BE2C (cell line): ENCODE measurements at regions not wholly inside any gene's neighbourhood (a gene's known extent, or its start where the extent isn't known, plus 50 kb on each side); places are given as distances from the start of the nearest gene placed in this dataset.

Experiments
- DNase-seq: peaks from one replicate; pipeline ENCODE4 v3.0.0-alpha.2; 2020
- H3K27me3 ChIP-seq: fragments of 250-450 bp; sonication (Bioruptor Pico); 2 replicates; pipeline ENCODE4 v1.5.1; 2020; ENCODE audit warnings: mild to moderate bottlenecking
- H3K36me3 ChIP-seq: fragments of 250-450 bp; sonication (Bioruptor Pico); 2 replicates; pipeline ENCODE4 v1.5.1; 2020; ENCODE audit warnings: mild to moderate bottlenecking
- H3K4me1 ChIP-seq: fragments of 250-450 bp; sonication (Bioruptor Pico); 2 replicates; pipeline ENCODE4 v1.5.1; 2020
- H3K4me3 ChIP-seq: 2 replicates; pipeline ENCODE4 v1.5.1; 2011; ENCODE audit warnings: low read depth, low read length
- H3K9me3 ChIP-seq: fragments of 250-450 bp; sonication (Bioruptor Pico); 2 replicates; pipeline ENCODE4 v1.5.1; 2020
- TF ChIP-seq, protein P1 (sequence below): IDR thresholded peaks from 2 replicates; pipeline ENCODE4 v1.5.1; 2012; ENCODE audit warnings: mild to moderate bottlenecking, low read depth, low read length

- Histone ChIP-seq H3K4me1 (peaks cover 11% of the 10 kb centered on the region), H3K27me3 (no peaks in the 10 kb centered on the region), H3K4me3 (no peak overlapping the region), H3K36me3 (no peaks in the 10 kb centered on the region), H3K9me3 (no peaks in the 10 kb centered on the region)
- TF ChIP-seq, protein P1, sequence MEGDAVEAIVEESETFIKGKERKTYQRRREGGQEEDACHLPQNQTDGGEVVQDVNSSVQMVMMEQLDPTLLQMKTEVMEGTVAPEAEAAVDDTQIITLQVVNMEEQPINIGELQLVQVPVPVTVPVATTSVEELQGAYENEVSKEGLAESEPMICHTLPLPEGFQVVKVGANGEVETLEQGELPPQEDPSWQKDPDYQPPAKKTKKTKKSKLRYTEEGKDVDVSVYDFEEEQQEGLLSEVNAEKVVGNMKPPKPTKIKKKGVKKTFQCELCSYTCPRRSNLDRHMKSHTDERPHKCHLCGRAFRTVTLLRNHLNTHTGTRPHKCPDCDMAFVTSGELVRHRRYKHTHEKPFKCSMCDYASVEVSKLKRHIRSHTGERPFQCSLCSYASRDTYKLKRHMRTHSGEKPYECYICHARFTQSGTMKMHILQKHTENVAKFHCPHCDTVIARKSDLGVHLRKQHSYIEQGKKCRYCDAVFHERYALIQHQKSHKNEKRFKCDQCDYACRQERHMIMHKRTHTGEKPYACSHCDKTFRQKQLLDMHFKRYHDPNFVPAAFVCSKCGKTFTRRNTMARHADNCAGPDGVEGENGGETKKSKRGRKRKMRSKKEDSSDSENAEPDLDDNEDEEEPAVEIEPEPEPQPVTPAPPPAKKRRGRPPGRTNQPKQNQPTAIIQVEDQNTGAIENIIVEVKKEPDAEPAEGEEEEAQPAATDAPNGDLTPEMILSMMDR: no peak
- no peak for DNase-seq
These were observed 871.2 kb downstream of the TUSC7 start for GRCh38 chr3:117580806-117581205.

GRCh38 chr3:117586161-117586560 is 876.6 kb downstream of the TUSC7 start:
- Histone ChIP-seq H3K4me1 (peaks cover 30% of the 10 kb centered on the region), H3K9me3 (no peaks in the 10 kb centered on the region), H3K36me3 (no peaks in the 10 kb centered on the region), H3K4me3 (no peak overlapping the region), H3K27me3 (no peaks in the 10 kb centered on the region)
- TF ChIP-seq, protein P1: no peak
- no peak for DNase-seq

DNA sequence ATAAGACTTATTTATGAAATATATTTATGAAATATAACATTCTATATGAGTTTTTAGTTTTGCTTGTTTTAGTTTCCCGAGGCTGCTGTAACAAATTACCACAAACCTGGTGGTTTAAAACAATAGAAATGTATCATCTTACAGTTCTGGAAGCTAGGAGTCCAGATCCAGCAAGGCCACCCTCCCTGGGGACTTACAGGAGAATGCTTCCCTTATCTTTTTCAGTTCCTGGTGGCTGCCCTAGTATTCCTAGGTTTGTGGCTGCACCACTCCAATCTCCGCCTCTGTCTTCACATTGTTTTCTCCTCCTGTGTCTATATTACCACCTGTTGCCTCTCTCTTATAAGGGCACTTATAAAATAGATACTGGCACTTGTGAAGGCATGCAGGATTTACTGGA is 877.8 kb downstream of the TUSC7 start:
- no peaks in the 10 kb centered on the region for H3K9me3 ChIP-seq
- no peaks in the 10 kb centered on the region for H3K36me3 ChIP-seq
- DNase-seq: peak; percentile 75
- TF ChIP-seq, protein P1: no peak
- H3K27me3 ChIP-seq: no peaks in the 10 kb centered on the region
- H3K4me3 ChIP-seq: no peak overlapping the region
- peaks cover 30% of the 10 kb centered on the region for H3K4me1 ChIP-seq

GRCh38 chr3:117589454-117589853 is 879.9 kb downstream of the TUSC7 start:
- Histone ChIP-seq H3K4me1 (peaks cover 26% of the 10 kb centered on the region), H3K4me3 (no peak overlapping the region), H3K9me3 (no peaks in the 10 kb centered on the region), H3K36me3 (no peaks in the 10 kb centered on the region), H3K27me3 (no peaks in the 10 kb centered on the region)
- TF ChIP-seq, protein P1: no peak
- no peak for DNase-seq

GRCh38 chr3:117595615-117596014 is 886.0 kb downstream of the TUSC7 start:
- H3K9me3 ChIP-seq: no peaks in the 10 kb centered on the region
- no peaks in the 10 kb centered on the region for H3K36me3 ChIP-seq
- no peak overlapping the region for H3K4me3 ChIP-seq
- TF ChIP-seq, protein P1: no peak
- peaks cover 13% of the 10 kb centered on the region for H3K4me1 ChIP-seq
- DNase-seq: no peak
- H3K27me3 ChIP-seq: no peaks in the 10 kb centered on the region

- no peaks in the 10 kb centered on the region for H3K36me3 ChIP-seq
- H3K4me3 ChIP-seq: no peak overlapping the region
- TF ChIP-seq, protein P1: no peak
- no peak for DNase-seq
- H3K27me3 ChIP-seq: no peaks in the 10 kb centered on the region
- no peaks in the 10 kb centered on the region for H3K9me3 ChIP-seq
- H3K4me1 ChIP-seq: peaks cover 15% of the 10 kb centered on the region
These were observed 886.9 kb downstream of the TUSC7 start for GRCh38 chr3:117596503-117596902.
